Stimulated activated CD4-positive, alpha-beta T cell treated with anti-CD3 and anti-CD28 coated beads, Interleukin-4, amount 100 ng/mL, for 1 hour (primary cell): ENCODE measurements at regions not wholly inside any gene's neighbourhood (a gene's known extent, or its start where the extent isn't known, plus 50 kb on each side); places are given as distances from the start of the nearest gene placed in this dataset.
A peak's percentile ranks its signal among the peaks of the same experiment; 100 is the strongest.

ENCODE experiments used
- DNase-seq: peaks from one replicate; pipeline ENCODE4 v3.0.0-alpha.2; 2020

- no peak for DNase-seq
These were observed 56.5 kb downstream of the CT47B1 start for GRCh38 chrX:120819126-120819525.

- no peak for DNase-seq
These were observed 61.7 kb downstream of the CT47B1 start for GRCh38 chrX:120813982-120814381.

GRCh38 chrX:120801426-120801825 is 74.2 kb downstream of the CT47B1 start:
- no peak for DNase-seq

GRCh38 chrX:120797188-120797851 is 78.3 kb downstream of the CT47B1 start:
- DNase-seq: no peak

GRCh38 chrX:120795301-120795700 is 80.4 kb downstream of the CT47B1 start:
- DNase-seq: no peak

GRCh38 chrX:120794525-120794975 is 81.1 kb downstream of the CT47B1 start:
- no peak for DNase-seq

GRCh38 chrX:120793098-120793497 is 82.6 kb downstream of the CT47B1 start:
- DNase-seq: no peak

GRCh38 chrX:120791013-120791643 is 84.5 kb downstream of the CT47B1 start:
- DNase-seq: no peak

GRCh38 chrX:120790552-120790951 is 85.1 kb downstream of the CT47B1 start:
- no peak for DNase-seq

GRCh38 chrX:120790118-120790517 is 85.5 kb downstream of the CT47B1 start:
- DNase-seq: no peak

GRCh38 chrX:120781403-120781802 is 94.3 kb downstream of the CT47B1 start:
- DNase-seq: no peak

- DNase-seq: no peak
These were observed 99.7 kb downstream of the CT47B1 start for GRCh38 chrX:120775959-120776358.

GRCh38 chrX:120774606-120775005 is 101.1 kb downstream of the CT47B1 start:
- DNase-seq: no peak

- no peak for DNase-seq
These were observed 101.9 kb downstream of the CT47B1 start for GRCh38 chrX:120773801-120774200.

- no peak for DNase-seq
These were observed 105.9 kb downstream of the CT47B1 start for GRCh38 chrX:120769576-120770341.

- no peak for DNase-seq
These were observed 107.0 kb downstream of the CT47B1 start for GRCh38 chrX:120768681-120769080.

- no peak for DNase-seq
These were observed 107.4 kb downstream of the CT47B1 start for GRCh38 chrX:120768254-120768653.

- no peak for DNase-seq
These were observed 112.4 kb downstream of the CT47B1 start for GRCh38 chrX:120763269-120763668.

- DNase-seq: no peak
These were observed 113.9 kb downstream of the CT47B1 start for GRCh38 chrX:120761810-120762209.

GRCh38 chrX:120759685-120760084 is 116.0 kb downstream of the CT47B1 start:
- no peak for DNase-seq

GRCh38 chrX:120755066-120755846 is 120.4 kb downstream of the CT47B1 start:
- no peak for DNase-seq

GRCh38 chrX:120753413-120754251 is 122.0 kb downstream of the CT47B1 start:
- peak; percentile 40 for DNase-seq
